ENCODE measurements at regions not wholly inside any gene's neighbourhood (a gene's known extent, or its start where the extent isn't known, plus 50 kb on each side); places are given as distances from the start of the nearest gene placed in this dataset.
"Not testable (repeated sequence)": the region's sequence is repeated elsewhere in the genome, so short reads cannot be mapped to it uniquely, and the experiment has no call there.

DNA sequence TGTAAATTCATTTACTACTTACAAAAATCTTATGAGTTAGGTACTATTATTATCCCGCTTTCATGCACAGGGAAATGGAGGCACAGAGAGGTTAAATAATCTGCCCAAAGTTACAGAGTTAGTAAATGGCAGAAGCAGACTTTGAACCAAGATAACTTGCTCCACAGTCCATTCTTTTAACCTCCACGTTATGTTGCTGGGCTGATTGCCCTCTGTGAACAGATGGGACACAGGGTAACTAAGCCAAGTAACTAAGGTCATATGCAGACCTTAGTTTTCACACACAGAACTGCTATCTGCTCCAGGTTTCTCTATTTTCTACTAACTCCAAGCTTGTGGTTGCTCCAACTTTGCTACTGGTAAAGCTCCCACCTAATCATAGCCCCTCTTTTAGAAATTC, 147.1 kb upstream of the IFNG-AS1 start:
- DNase-seq (ENCODE audit: low spot score), result no peak

DNA sequence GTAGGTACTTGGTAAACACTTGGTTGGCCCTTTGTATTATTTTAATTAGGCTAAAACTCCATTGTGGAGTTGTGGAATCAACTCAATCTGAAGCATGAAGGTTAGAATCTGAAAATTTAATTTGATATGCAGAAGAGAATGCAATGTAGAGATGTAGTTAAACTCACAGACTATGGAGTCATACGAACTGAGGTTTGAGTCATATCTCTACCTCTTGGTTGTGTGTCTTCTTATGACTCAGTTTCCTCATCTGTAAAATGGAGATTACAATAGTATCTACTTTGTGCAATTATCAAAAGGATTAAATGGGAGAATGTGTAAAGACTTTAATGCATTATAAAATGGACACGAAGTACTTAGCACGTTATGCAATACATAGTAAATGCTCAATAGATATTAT, 146.0 kb upstream of the IFNG-AS1 start:
- no peak for DNase-seq (ENCODE audit: low spot score)

DNA sequence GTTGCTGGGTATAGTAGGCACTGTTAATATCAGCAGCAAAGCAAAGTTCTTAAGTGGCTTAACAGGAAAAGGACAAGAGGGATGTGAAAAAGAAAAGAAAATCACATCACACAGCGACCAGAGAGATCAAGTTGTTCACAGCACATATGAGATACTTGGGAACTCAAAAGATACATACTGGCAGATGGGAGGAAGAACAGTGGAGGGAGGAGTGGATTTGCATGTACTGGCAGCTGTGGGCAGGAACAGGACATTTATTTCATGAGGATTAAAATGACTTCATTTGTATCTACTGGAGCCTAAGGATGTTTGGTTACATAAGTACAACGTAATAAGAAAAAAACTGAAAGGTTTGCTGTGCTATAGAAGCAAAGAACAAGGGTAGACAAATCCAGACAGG, 136.5 kb upstream of the IFNG-AS1 start:
- no peak for DNase-seq (ENCODE audit: low spot score)

DNA sequence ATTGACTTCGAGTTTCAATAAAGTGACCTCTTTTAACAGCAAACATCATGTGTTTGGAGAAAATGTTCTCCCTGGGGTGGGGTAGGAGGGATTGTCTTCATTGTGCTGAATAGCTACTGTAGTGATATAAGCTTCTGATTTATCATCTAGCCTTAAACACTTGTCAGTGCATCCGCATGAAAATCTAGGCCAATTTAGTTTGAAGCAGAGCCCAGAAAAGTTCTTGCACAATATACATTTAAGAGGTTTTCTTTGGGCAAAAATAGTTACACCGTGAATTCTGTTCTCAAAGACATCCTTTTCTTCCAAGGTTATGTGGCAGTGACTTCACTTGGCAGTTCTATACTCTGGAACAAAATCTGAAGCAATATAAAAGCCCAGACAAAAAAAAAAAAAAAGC, 136.0 kb upstream of the IFNG-AS1 start:
- DNase-seq (ENCODE audit: low spot score), result no peak

DNA sequence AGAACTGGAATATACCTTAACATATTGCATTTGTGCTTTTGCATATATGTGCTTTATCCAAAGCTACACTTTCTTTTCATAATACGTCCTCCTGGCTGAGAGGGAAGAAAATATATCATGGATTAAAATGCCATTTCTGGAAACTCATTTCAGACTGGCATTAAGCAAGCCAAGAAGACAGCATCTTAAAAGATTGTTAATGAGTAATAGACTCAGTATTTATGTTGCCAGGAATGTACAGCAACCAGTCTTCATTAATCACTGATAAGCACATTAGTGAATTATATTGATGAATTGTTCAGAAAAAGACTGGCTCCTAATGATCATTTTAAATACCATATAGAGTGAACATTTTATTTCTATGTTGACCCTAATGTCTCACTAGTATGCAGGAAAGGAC, 134.9 kb upstream of the IFNG-AS1 start:
- no peak for DNase-seq (ENCODE audit: low spot score)

DNA sequence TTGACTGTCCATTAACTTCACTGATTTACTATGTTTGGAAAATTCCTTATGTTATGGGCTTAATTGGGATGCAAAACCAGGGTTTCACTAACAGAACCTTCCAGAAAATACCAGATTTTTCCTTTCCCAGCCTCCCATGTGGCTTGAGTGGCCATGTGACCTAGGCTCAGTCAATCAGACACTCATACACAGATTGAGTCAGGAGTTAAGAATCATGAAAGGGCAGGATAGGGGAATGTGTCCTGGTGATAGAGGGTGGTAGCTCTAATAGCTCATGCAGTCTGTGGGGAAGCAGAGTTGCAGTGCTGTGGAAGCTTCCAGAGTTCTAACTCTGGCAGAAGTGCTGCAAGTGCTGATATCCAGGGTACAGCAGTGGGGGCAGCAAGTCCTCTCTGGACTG, 134.1 kb upstream of the IFNG-AS1 start:
- DNase-seq (ENCODE audit: low spot score), result no peak

DNA sequence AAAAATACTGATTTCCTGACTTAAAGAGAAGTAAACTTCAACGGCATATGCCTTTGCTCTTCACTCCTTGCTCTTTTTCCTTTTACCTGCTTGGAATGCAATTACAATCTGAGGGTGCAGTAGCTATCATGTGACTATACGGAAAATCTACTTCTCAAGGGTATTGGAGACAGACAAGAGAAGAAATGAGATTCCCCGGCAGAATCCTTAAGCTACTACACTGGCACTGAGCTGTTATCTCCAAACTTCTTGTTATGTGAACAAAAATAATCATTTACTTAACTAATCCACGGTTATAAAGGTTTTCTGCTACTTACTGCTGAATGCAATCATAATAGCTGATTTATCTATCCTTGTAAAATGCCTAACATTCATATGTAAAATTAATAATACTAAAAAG, 118.0 kb upstream of the IFNG-AS1 start:
- DNase-seq (ENCODE audit: low spot score), result no peak

DNA sequence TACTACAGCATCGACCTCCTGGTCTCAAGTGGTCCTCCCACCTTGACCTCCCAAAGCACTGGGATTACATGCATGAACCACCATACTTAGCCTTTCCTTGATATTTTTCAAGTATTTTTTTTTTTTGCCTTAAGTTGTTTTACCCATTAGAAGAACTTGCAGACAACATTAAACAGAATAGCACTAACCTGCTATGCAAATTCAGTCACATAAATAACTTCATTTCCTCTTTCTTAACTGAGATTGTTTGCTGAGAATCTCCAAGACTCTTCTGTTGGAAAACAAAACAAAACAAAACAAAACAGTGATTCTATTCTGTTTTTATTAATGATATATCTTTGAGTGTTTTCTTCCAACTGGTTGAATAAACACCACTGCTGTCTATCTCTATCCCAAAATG, 115.9 kb upstream of the IFNG-AS1 start:
- no peak for DNase-seq (ENCODE audit: low spot score)

DNA sequence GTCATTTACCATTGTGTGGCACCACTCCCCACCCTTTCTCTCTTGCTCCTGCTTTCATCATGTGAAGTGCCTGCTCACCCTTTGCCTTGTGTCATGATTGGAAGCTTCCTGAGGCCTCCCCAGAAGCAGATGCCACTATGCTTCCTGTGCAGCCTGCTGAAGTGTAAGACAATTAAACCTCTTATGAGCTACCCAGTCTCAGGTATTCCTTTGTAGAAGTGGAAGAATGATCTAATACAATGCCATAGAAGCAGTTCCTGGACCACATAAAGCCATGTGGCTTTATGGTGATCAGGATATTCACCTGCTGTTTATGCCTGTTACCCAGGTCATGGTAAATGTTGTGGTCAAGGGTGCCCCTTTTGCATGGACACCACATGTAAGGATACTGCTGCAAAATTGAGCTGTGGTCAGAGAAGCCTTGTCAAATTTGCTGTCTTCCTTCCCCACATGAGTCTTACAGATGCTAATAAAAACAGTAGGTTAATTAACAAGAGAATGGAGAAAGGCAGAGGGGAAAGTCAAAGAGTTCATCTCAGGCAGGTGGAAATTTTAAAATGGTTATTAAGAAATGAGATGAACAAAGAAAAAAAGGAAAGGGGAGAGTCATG, 112.8 kb upstream of the IFNG-AS1 start:
- no peak for DNase-seq (ENCODE audit: low spot score)

DNA sequence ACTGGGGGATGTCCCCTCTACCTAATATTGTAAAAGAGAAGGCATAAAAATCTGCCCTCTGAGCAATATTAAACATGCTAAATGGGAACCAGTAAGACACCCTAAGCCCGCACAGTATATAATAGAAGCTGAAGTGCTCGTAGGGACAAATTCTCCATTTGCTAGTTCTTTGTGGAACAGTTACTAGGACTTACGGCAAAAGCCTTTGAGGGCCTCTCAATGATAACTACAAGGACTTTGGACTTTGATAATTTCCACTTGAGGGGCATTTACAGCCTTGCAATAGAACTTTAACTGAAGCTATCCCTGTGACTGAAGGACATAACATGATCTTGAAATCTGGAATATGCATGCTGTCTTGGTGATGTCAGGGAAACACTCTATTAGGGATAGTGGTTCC, 111.5 kb upstream of the IFNG-AS1 start:
- DNase-seq (ENCODE audit: low spot score), result no peak

DNA sequence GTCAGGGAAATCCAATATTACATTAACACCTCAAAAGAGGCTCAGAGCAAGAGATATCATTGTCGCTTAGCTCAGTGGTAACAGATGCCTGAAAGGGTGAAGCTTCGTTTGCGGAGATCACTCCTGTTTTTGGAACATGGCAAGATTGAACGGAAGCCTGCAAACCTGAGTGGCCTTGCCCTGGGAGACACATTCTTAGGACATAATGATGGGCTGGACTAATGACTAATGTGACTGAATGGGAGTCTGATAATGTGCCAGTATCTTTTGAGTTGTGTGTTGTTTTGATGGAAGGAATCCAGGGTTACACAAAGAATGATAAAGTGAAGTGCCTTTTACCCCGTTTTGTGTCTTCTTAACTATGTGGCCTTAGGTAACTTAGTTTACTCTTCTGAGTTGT, 109.3 kb upstream of the IFNG-AS1 start:
- DNase-seq (ENCODE audit: low spot score), result no peak

DNA sequence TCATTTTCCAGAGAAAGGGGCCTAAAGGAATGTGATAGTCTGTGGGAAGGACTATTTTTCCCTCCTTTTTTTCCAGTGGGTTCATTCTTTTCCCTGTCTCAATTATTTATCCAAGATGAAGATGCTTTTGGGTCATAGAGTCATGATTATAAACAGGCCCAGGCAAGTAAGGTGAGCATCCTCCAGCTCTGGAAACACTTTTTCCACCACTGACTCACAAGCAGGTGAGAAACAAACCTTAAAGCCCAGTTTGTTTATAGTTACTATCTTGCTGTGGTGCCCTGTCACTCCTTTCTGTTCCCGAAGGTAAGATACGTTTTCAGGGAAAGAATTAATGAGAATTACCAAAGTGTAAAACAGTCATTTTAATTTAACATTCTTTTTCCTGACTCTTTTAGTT, 107.7 kb upstream of the IFNG-AS1 start:
- no peak for DNase-seq (ENCODE audit: low spot score)

DNA sequence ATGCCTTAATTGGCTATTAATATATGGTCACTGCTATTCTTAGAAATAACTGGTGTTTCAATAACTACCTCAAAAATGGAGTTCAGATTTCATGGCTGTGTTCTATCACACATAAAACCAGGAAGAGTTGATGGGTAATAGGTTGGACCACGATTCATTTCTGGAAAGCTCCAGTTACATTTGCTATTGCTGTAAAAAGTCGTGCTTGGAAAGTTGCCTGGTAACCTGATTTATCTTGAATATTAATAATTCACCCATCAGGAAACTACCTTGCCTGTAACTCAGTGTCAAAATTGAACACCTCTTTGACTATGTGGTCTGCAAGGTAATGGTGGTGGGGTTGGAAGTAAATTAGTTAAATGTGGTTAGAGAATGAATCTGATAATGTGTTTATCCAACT, 104.7 kb upstream of the IFNG-AS1 start:
- DNase-seq (ENCODE audit: low spot score), result no peak

DNA sequence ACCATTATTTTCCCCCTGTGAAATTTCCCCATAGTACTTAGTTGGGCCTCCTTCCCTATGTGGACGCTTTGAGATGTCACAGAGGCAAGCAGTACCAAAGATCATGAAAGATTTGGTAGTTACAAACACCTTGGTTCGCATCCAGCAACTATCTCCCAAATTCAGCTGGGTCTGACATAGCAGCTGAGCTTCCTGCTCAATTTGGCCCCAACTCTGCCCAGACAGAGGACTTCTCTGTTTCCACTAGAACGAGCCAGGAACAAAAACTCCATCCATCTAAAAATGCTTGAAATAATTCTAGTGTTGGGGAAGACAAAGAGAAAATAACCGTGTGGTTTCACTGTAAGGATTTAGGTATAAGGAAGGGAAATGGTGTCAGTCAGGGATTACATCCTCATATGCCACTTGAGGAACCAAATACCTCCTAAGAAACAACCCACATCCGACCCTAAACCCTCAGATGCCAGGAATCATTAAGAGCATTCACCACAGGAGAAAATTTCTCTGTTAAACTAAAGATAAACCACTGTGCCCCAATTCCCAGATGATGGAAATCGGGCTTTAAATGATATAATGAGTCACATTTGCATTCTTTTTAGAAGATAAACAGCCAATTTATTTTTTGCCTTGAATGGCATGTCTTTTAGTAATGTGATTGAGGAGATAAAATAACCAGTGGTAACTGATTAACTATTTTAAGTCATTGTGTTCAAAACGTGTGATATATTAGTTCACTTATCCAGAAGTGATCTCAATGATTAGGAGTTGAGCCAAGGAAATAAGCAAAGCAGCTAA, 103.7 kb upstream of the IFNG-AS1 start:
- DNase-seq (ENCODE audit: low spot score), result peak; percentile 28

DNA sequence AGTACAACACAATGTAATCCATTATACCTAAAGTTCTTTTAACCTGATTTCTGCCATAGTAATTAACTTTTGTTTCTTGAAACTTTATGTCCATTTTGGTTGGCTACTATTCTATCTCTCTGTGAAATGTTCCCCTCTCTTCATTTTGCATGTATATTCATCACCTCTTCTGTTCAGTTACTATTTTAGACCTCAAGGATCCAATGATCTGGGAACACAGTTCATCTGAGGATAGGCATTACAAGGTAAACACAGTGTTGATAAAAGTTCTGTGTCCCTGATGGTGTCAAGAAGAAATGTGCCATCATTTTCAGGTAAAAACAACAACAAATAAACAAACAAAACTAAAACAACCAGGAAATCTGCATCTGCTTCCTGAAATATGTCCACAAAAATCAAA, 102.2 kb upstream of the IFNG-AS1 start:
- no peak for DNase-seq (ENCODE audit: low spot score)

DNA sequence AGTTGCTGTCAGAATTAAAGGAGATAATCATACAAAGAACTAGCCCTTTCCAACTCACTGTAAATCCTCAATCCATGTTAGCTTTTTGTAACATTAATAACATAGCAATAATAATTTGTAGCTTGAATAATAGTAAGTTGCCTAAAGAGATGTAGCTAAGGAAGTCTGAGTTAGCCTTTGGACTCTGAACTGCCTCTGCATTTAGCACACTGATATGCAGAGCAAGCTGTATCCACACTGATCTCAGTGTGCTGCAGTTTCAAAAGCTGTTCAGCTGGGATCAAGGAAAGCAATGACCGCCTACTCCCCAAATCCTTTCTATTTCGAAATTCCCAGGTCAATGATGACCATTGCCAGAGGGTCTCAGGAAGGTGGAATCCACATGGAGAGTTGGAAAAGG, 99.3 kb upstream of the IFNG-AS1 start:
- no peak for DNase-seq (ENCODE audit: low spot score)

DNA sequence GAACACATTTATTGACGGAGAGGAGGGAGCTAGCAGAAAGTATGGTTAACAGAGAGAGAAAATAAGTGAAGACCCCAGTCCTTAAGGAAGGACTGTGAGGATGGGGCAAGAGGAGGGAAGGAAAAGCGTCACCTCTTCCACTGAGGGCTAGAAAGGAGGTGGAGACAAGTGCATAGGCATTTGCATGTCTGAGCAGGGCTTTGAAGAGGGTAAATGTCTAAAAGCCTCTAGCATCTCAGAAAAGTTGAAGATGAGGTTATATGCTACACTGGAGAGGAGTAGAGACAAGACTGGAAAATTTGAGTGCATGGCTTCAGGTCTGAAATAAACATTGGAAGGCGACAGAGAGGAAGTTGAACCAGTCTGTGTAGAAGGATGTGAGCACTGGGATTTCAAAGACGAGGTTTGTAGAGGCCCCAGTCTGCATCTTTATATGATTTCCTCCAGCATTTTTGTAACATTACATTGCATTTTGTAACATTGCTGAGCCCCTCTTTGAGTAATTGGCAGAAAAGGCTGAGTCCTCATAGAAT, 98.5 kb upstream of the IFNG-AS1 start:
- no peak for DNase-seq (ENCODE audit: low spot score)

DNA sequence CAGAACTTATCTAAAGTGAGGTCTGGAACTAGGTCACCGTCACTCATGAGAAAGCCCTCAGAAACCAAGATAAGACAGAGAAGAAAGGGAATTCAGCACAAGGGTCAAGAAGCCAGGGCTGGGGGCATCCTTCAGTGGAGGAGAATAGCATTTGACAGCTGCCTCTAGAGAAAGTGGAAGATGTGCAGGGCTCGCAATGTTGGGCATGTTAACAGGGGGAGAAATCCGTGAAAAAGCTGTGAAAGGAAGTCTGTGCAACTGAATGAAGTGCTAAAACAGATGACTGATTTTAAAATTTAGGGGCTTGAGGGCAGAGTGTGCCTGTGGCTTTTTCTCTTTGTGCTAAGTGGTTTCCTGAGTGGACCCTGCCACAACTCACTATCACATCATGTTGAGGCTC, 97.7 kb upstream of the IFNG-AS1 start:
- DNase-seq (ENCODE audit: low spot score), result no peak

DNA sequence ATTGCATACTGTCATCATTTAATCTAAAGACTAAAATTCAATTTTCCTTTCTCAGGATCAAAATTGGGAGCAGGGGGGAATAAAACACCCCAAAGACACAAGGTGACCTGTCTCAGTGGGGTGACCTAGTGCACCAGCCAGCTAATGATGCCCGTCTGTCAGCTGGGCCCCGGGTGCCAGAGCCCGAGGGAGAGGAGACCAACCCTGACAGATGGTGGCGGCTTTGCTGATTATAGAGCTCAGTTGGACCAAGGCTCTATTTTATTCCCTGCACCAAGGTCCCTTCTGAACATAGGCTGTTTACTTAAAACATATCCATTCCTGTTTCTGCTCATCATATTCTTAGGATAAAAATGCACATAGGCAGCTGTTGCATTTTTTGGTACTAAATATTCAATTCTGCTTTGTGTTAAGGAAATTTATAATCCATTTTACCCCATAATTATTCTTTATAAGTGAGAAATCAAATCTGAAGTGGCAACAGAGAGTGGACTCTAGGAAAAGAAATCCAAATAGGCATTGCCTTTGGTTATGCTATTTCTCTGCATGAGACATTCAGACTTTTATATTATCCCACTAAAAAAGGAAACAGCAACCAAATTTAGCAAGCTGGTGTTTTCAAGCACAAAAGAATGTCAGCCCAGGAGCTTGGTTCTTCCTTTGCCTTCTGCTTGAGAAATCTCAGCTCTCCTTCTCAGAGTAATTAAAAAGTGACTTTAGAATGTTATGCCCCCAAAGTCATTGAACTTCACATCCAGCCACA, 96.8 kb upstream of the IFNG-AS1 start:
- DNase-seq (ENCODE audit: low spot score), result no peak

DNA sequence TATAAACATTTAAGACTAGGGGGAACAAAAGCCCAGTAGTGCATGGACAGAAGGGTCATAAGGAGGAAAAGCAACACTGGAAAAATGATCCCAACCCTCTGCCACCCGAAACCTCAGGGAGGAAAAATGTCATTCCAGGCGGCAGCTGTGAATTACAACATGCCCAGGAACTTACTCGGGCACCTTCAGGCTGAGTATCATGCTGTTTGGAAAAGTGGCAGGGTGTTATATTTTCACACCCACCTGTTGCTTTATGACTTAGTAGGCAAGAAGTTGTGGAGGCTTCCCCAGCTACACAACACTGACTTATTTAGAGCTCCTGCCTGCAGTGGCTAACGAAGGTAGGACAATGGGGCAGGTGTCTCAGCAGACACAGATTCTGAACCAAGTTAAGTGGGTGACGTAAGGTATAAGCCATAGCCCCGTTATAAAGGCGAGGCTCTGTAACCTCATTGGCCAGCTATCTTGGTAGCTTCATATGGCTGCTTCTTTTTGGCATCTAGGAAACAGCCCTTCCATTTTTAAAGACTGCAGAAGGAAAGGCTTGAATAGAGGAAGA, 96.1 kb upstream of the IFNG-AS1 start:
- no peak for DNase-seq (ENCODE audit: low spot score)

DNA sequence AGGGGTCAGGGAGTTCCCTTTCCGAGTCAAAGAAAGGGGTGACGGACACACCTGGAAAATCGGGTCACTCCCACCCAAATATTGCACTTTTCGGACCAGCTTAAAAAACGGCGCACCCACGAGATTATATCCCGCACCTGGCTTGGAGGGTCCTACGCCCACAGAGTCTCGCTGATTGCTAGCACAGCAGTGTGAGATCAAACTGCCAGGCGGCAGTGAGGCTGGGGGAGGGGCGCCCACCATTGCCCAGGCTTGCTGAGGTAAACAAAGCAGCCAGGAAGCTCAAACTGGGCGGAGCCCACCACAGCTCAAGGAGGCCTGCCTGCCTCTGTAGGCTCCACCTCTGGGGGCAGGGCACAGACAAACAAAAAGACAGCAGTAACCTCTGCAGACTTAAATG, 88.8 kb upstream of the IFNG-AS1 start:
- not testable (repeated sequence) for DNase-seq (ENCODE audit: low spot score)

DNA sequence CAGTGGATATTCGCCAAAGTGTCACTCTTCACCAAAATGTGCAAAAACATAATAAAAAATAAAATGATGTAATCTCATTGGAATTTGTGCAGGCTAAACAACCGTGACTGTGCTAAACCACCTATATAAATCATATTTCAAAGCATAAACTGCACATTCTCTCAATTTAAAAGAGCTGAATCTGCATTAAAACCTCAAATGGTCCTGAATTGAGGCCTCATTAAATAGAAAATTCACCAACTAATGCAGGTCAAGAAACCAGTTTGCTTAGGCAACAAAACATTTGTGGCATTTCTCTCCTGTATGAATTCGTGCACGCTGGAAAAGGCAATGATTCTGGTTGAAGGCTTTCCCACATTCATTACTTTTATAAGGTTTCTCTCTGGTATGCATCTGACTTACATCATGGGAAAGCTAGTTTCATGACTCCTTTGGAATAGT, 80.1 kb upstream of the IFNG-AS1 start:
- DNase-seq (ENCODE audit: low spot score), result no peak

DNA sequence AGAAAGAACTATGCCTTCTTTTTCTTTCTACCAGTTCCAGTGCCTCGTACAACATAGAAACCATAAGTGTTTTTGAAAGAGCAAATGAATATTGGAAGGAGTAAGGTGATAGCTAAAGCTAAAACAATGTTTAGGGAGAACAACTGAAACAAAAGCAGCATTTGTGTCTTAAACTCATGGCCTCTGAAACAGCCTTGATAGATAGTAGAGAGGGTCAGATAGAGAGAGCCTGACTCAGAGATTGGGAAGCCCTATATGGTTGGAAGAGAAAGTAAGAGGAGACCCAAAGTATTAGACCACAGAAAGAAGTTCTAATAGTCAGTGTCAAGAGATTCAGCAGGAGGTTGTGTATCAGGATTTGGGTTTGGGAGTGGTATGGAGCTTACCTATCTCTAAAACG, 79.6 kb upstream of the IFNG-AS1 start:
- DNase-seq (ENCODE audit: low spot score), result no peak
